HepG2 (cell line): ENCODE measurements at regions not wholly inside any gene's neighbourhood (a gene's known extent, or its start where the extent isn't known, plus 50 kb on each side); places are given as distances from the start of the nearest gene placed in this dataset.

Experiments
- ARHGAP35 ChIP-seq: sonication (generic); formaldehyde crosslinking; IDR thresholded peaks from 2 replicates; pipeline ENCODE4 v1.9.0; 2022; ENCODE audit warnings: mild to moderate bottlenecking, inconsistent platforms, moderate library complexity, missing genetic modification reagents, borderline replicate concordance
- BHLHE40 ChIP-seq: IDR thresholded peaks from 2 replicates; pipeline ENCODE4 v1.6.1; 2011; ENCODE audit warnings: low read length, improper control_type of control experiment
- DR1 ChIP-seq: sonication (generic); formaldehyde crosslinking; IDR thresholded peaks from 2 replicates; pipeline ENCODE4 v1.8.0; 2021; ENCODE audit warnings: mild to moderate bottlenecking, missing genetic modification reagents, inconsistent platforms
- GMEB1 ChIP-seq: sonication (generic); formaldehyde crosslinking; IDR thresholded peaks from 2 replicates; pipeline ENCODE4 v1.5.1; 2020; ENCODE audit warnings: missing genetic modification reagents, mild to moderate bottlenecking, borderline replicate concordance
- KLF13 ChIP-seq: sonication (generic); formaldehyde crosslinking; IDR thresholded peaks from 2 replicates; pipeline ENCODE4 v1.4.0; 2020; ENCODE audit warnings: mild to moderate bottlenecking, missing genetic modification reagents
- MAZ ChIP-seq, 2 experiments: sonication (generic) in 1 of 2; formaldehyde crosslinking in 1 of 2; IDR thresholded peaks; 2 replicates each; pipeline versions ENCODE4 v1.5.0 to v1.6.1; 2012 to 2020; ENCODE audit warnings: low read depth in 2 of 2, mild to moderate bottlenecking in 2 of 2, borderline replicate concordance in 1 of 2, improper control_type of control experiment in 1 of 2, low read length in 1 of 2, missing genetic modification reagents in 1 of 2, moderate library complexity in 1 of 2
- MTA3 ChIP-seq: sonication (generic); formaldehyde crosslinking; IDR thresholded peaks from 2 replicates; pipeline ENCODE4 v1.4.0; 2020; ENCODE audit warnings: missing genetic modification reagents
- TCF7L2 ChIP-seq: IDR thresholded peaks from 2 replicates; pipeline ENCODE4 v1.6.1; 2011; ENCODE audit warnings: mild to moderate bottlenecking, low read depth, low read length, moderate library complexity
- YY1 ChIP-seq: IDR thresholded peaks from 2 replicates; pipeline ENCODE4 v1.6.1; 2011; ENCODE audit warnings: low read length, low read depth, moderate library complexity, mild to moderate bottlenecking; ENCODE audit not compliant: insufficient read depth, insufficient replicate concordance
- ZNF121 ChIP-seq: sonication (generic); formaldehyde crosslinking; IDR thresholded peaks from 2 replicates; pipeline ENCODE4 v1.5.0; 2020; ENCODE audit warnings: mild to moderate bottlenecking, missing genetic modification reagents
- ZNF33B ChIP-seq: sonication (generic); formaldehyde crosslinking; IDR thresholded peaks from 2 replicates; pipeline ENCODE4 v1.5.1; 2020; ENCODE audit warnings: mild to moderate bottlenecking, missing genetic modification reagents
- ZNF792 ChIP-seq: IDR thresholded peaks from 2 replicates; pipeline ENCODE4 v1.6.1; 2016
- TF ChIP-seq, protein P1 (sequence below): sonication (generic); formaldehyde crosslinking; IDR thresholded peaks from 2 replicates; pipeline ENCODE4 v1.5.0; 2020; ENCODE audit warnings: mild to moderate bottlenecking, missing genetic modification reagents, moderate library complexity

DNA sequence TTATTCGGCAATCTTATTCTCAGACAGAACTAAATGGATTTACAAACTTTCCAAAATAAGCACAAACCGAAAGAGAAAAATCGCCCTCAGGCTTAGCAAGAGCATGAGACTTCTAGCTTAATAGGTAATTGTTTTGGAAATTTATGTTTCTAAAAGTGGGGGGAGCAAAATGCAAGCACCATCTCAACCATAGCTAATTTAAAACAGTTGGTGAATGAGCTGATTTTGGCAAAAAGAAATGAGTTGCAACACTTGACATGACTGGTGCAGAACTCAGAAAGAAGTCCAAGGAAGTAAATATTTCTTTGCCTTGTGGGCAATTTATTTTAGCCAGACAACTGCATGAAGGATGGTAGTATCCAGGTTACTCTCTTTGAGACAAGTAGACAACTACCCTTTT is 71.5 kb upstream of the PTGFR start:
- TF ChIP-seq ZNF121, result no peak
- TF ChIP-seq ZNF792 (CRISPR knock-in tag), result no peak
- TF ChIP-seq DR1 (CRISPR knock-in tag), result no peak
- no peak for TF ChIP-seq KLF13
- TF ChIP-seq ARHGAP35 (CRISPR knock-in tag), result no peak
- TF ChIP-seq, protein P1, sequence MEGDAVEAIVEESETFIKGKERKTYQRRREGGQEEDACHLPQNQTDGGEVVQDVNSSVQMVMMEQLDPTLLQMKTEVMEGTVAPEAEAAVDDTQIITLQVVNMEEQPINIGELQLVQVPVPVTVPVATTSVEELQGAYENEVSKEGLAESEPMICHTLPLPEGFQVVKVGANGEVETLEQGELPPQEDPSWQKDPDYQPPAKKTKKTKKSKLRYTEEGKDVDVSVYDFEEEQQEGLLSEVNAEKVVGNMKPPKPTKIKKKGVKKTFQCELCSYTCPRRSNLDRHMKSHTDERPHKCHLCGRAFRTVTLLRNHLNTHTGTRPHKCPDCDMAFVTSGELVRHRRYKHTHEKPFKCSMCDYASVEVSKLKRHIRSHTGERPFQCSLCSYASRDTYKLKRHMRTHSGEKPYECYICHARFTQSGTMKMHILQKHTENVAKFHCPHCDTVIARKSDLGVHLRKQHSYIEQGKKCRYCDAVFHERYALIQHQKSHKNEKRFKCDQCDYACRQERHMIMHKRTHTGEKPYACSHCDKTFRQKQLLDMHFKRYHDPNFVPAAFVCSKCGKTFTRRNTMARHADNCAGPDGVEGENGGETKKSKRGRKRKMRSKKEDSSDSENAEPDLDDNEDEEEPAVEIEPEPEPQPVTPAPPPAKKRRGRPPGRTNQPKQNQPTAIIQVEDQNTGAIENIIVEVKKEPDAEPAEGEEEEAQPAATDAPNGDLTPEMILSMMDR (CRISPR knock-in tag), result no peak
- TF ChIP-seq MAZ (IDR thresholded peaks at IDR 0.05; ENCODE audit: borderline replicate concordance, low read depth, low read length), result no peak
- TF ChIP-seq MAZ (CRISPR knock-in tag; IDR thresholded peaks at IDR 0.05; ENCODE audit: low read depth), result no peak
- TF ChIP-seq MTA3 (CRISPR knock-in tag), result no peak
- TF ChIP-seq TCF7L2, result no peak
- TF ChIP-seq ZNF33B (CRISPR knock-in tag), result no peak
- TF ChIP-seq BHLHE40, result no peak
- TF ChIP-seq GMEB1 (CRISPR knock-in tag), result no peak
- TF ChIP-seq YY1, result no peak
